ENCODE measurements at regions not wholly inside any gene's neighbourhood (a gene's known extent, or its start where the extent isn't known, plus 50 kb on each side); places are given as distances from the start of the nearest gene placed in this dataset.

DNA sequence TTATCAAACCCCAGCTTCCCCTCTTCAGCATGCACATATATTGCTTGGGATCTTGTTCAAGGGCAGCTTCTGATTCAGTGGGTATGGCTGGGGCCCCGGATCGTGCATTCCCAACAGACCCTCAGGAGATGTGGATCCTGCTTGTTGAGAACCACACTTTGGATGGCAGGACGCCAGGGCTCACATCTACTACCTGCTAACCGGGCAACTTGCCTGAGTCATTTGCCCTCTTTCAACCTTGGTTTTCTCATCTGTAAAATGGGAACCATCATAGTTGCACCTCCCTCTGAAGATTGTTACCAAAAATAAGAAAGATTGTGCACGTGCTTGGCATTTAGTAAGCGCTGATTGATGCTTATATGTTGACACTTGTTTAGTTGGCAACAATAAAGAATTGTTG, 154.6 kb downstream of the ACKR3 start:
- Histone ChIP-seq H3K4me3 (no peak overlapping the region), H3K27ac (no peak overlapping the region)
- no peak for DNase-seq (ENCODE audit: low spot score)
- TF ChIP-seq, protein P1, sequence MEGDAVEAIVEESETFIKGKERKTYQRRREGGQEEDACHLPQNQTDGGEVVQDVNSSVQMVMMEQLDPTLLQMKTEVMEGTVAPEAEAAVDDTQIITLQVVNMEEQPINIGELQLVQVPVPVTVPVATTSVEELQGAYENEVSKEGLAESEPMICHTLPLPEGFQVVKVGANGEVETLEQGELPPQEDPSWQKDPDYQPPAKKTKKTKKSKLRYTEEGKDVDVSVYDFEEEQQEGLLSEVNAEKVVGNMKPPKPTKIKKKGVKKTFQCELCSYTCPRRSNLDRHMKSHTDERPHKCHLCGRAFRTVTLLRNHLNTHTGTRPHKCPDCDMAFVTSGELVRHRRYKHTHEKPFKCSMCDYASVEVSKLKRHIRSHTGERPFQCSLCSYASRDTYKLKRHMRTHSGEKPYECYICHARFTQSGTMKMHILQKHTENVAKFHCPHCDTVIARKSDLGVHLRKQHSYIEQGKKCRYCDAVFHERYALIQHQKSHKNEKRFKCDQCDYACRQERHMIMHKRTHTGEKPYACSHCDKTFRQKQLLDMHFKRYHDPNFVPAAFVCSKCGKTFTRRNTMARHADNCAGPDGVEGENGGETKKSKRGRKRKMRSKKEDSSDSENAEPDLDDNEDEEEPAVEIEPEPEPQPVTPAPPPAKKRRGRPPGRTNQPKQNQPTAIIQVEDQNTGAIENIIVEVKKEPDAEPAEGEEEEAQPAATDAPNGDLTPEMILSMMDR (IDR thresholded peaks at IDR 0.05), result no peak

DNA sequence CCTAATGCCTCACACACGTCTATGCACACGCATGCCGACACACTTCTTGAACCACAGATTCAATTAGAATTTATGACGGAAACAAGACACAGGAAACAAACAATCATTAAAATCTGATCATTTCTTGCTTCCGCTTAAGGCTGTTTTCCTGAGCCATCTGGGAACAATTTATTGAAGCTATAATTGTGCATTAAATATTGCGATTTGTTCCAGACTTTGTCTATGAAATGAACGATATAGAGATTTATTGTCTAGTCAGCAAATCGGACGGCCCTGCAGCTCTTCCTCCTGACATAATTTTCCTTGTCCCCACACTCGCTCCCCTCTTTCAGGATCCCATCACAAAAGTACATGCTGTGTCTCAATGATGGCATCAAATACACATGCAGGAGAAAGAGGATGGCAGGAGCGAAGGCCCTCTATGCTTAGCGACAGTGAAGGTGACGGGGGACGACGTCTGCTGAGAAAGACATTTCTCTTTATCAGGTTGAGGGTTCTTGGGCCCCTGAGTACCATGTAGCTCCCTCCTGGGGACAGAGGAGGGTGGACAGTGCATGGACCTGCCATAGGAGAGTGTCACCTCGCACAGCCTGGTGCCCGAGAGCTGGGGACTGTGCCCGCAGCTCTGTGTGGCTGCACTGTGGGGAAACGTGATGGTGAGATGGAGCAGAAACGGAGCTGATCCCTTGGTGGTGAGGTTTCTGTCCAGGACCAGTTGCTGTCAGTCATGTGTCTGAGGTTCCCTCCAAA, 157.3 kb downstream of the ACKR3 start:
- H3K4me3 ChIP-seq, result no peak overlapping the region
- TF ChIP-seq, protein P1 (IDR thresholded peaks at IDR 0.05), result no peak
- no peak for DNase-seq (ENCODE audit: low spot score)
- no peak overlapping the region for H3K27ac ChIP-seq

DNA sequence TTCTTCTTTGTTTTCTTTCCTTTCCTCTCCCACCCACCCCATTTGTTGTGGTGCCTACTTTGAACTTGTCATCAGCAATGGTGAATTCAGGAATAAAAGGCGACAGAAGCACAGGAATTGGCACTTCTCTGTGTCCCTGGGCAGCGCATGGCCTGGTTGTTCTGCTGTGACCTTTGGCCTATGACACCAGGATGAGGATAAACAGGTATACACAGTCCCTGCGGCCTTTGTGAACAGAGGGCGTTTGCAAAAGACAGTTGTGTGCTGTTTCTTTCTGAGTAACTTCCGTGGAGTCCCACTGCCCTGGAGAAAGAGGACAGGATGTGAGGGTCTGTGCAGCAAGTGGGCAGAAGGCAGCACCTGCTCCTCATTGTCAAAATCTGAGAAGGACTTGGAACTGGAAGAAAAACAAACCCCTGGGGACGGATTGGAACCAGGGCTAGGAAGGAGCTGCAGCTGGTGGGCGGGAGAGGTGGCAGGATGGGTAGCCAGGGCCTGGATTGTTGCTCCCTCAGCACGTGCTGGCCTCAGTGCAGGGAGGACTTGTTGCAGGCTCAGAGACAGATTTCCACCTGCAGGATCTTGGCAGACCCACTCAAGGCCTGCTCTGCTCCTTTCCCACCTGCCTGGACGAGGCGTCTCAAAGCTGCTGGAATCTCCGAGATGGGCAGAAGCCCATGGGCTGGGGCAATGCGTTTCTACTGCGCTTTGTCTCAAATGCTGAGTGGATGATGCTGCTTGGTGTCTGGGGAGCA, 159.5 kb downstream of the ACKR3 start:
- DNase-seq (ENCODE audit: low spot score), result no peak
- Histone ChIP-seq H3K4me3 (no peak overlapping the region), H3K27ac (no peak overlapping the region)
- TF ChIP-seq, protein P1 (IDR thresholded peaks at IDR 0.05), result no peak

DNA sequence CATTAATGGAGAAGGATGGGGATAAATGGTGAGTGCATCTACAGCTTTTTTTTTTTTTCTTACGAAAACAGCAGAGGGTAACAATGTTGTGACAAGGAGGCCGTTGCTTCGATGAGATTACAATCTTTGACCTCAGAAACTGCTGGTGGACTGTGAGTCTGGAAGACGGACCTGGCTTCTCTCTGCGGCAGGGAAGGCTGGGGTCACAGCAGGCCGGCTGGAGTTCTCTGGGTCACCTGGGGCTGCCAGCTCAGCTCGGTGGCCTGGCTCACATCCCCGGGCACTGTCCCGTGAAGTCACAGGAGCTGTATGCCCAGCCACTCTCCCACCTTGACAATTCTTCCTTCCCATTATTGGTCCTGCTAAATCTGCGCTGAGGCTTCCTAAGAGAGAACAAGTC, 160.8 kb downstream of the ACKR3 start:
- TF ChIP-seq, protein P1 (IDR thresholded peaks at IDR 0.05), result no peak
- no peak overlapping the region for H3K27ac ChIP-seq
- H3K4me3 ChIP-seq, result no peak overlapping the region
- no peak for DNase-seq (ENCODE audit: low spot score)

DNA sequence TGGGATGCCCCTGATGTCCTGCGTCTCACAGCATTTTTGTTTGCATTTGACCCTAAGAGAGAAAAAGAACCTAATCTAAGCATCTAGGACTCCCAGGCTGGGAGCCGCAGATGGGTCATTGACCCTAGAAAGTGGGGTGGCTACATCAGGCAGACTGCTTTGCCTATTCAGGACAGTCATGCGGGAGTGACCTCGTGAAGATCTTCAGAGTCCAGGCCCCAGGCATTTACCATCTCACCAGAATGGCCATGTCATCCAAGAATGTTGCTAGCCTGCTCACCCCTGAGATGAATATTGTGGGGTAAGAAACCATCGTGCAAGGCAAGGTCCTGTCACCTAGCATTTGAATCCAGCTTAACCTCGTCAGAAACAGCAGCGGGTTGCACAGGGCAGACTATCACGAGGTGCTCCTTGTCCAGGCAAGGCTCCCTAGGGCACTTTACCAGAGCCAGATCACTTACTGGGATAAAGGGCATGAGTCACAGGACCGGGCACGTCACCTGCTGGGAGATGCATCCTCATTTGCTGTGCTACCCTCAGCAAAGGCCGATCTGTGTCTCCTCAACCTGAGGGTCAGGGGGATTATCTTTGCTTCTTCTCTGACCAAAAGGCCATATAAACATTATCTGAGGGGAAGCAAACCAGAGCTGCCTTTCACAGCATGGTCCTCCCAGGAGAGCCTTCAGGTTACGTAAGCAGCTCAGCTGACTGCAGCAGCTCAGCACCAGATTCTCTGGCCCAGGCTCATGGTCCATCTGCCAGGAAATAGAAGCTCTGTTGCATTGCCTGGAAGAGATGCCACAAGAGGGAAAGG, 162.3 kb downstream of the ACKR3 start:
- Histone ChIP-seq H3K27ac (peak overlapping the region; percentile 45 to 79), H3K4me3 (no peak overlapping the region)
- peak; percentile 89 for DNase-seq (ENCODE audit: low spot score)
- TF ChIP-seq, protein P1 (IDR thresholded peaks at IDR 0.05), result no peak

DNA sequence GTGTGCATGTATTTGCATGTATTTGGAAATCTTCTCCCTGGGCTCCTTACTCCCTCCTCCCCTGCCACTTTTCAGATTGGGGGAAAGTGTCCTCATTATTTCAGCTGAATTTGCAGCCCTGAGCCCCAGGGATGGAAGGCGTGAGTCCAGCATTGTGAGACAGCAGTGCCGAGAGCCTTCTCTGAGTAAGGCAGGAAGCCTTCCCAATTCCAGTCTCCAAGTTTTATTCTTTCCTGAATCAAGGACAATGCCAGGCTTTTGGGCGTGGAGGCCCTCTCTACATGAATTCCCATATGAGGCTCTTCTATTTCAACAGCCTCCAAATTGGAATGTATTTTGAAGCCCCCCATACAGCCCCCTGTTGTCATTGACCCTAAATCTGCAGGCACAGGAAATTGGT, 163.5 kb downstream of the ACKR3 start:
- H3K27ac ChIP-seq, result no peak overlapping the region
- no peak for DNase-seq (ENCODE audit: low spot score)
- TF ChIP-seq, protein P1 (IDR thresholded peaks at IDR 0.05), result no peak
- H3K4me3 ChIP-seq, result no peak overlapping the region
